GM18951 (cell line): ENCODE measurements at regions not wholly inside any gene's neighbourhood (a gene's known extent, or its start where the extent isn't known, plus 50 kb on each side); places are given as distances from the start of the nearest gene placed in this dataset.

Experiments
- POLR2A ChIP-seq: IDR thresholded peaks from 4 replicates; pipeline ENCODE4 v1.6.1; 2011; ENCODE audit warnings: mild to moderate bottlenecking; ENCODE audit not compliant: insufficient read length, insufficient read depth; ENCODE audit errors: extremely low read depth
- in situ Hi-C: fragments of 300-500 bp; cut with MboI; formaldehyde crosslinking; loops from one replicate; pipeline ENCODE4 v1.12.0; 2022; ENCODE audit warnings: low sequenced_read_pairs, mixed read lengths, inconsistent platforms; ENCODE audit not compliant: unreplicated experiment

DNA sequence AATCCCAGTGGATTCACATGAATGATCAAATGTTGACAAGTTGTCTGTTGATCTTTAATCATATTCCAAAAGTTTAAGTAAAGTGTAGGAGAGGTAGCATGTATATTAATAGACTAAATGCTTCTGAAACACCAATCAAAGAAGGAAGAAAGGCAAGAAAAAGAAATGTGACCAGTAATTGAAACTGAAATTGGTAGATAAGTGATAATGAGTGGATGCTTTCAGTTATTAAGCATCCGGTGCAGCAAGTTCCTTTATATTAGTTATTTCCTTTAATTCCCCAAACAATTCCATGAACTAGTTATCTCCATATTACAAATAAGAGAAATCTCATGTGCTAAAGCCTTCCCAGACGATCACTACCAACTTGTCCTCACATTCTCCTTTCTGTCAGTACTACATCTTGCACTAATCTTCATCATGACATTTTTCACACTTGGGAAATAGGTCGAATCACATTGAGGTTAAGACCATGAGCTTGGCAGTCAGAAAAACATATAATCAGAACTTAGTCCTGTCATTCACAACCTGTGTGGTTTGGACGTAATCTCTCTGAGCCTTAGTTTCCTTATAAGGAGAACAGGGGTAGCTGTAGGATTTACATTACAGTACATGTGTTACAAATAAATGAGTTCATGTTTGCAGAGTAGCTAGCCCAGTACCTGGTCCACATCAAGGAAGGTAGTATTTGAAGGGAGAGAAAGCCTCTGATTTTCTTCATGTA is 182.1 kb downstream of the NOL4 start:
- no peak for TF ChIP-seq POLR2A
- in situ Hi-C loops: no loop called here

DNA sequence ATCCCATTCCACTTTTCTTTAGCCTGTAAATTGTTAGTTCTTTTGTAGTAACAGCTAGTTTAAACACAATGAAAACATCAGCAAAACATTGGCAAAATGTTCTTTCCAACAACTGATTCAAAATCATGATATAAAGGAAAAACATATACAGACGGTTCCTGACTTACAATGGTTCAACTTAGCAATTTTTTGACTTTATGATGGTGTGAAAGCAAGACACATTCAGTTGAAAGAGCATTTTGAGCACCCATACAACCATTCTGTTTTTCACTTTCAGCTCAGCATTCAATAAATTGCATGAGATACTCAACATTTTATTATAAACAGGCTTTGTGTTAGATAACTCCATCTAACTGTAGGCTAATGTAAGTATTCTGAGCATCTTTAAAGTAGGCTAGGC is 185.1 kb downstream of the NOL4 start:
- TF ChIP-seq POLR2A: no peak
- in situ Hi-C loops: no loop called here

DNA sequence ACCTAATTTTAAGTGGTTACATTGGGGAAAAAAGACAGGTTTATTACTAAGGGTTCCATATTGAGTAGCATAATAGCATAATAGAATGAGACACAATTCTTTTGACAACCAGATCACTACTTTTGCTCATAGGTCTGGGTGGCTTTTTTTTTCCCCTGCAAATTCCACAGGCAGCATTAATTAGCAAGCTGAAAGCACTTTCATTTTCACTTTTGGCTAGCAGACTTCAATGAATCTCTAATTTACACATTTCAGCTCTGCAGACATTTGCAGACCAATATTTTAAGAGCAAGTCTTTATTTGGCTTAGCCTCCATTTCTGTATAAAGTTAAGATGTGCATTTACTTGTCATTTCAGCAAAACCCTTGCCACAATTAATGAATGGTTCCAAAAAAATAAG is 185.5 kb downstream of the NOL4 start:
- no peak for TF ChIP-seq POLR2A
- in situ Hi-C loops: no loop called here

DNA sequence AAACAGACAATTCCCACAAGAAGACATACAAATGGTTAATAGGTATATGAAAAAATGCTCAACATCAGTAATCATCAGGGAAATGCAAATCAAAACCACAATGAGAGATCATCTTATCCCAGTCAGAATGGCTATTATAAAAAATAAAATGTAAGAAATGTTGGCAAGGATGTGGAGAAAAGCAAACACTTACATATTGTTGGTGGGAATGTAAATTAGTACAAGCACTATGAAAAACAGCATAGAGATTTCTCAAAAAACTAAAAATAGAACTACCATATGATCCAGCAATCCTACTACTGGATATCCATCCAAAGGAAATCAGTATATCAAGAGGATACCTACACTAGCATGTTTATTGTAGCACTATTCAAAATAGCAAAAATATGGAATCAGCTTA is 186.6 kb downstream of the NOL4 start:
- in situ Hi-C loops: no loop called here
- no peak for TF ChIP-seq POLR2A

DNA sequence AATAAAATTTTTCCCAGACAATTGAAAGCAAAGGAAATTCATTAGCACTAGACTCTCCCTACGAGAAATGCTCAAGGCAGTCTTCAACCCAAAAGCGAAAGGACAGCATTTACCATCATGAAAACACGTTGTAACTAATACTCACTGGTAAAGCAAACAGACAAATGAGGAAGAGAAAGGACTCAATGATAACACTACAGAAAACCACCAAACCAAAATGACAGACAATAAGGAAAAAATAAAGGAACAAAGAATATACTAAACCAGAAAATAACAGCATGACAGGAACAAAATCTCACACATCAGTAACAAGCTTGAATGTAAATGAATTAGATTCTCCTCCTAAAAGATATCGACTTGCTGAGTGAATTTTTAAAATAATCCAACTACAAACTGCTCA is 190.7 kb downstream of the NOL4 start:
- in situ Hi-C loops: no loop called here

DNA sequence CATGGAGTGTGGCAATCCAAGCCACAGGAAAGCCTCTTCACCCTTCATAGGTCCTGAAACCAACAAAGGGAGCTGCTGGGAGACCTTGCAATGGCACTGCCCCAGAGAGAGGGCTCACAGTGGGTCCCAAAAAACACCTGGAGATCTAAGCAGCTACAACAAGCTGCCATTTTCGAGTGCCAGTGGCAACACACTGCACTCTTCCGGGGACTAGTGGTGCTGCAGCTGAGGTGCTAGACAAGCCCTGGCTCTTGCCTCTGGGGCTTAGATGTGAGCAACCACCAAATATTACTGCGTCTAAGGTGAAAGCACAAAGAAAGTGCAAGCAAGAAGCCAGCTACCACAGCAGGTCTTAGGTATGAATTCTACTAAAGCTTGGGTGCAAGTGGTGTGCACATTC is 192.9 kb downstream of the NOL4 start:
- no peak for TF ChIP-seq POLR2A
- in situ Hi-C loops: no loop called here

More for the DNA sequence above, 190.7 kb downstream of the NOL4 start:
- TF ChIP-seq POLR2A: no peak

DNA sequence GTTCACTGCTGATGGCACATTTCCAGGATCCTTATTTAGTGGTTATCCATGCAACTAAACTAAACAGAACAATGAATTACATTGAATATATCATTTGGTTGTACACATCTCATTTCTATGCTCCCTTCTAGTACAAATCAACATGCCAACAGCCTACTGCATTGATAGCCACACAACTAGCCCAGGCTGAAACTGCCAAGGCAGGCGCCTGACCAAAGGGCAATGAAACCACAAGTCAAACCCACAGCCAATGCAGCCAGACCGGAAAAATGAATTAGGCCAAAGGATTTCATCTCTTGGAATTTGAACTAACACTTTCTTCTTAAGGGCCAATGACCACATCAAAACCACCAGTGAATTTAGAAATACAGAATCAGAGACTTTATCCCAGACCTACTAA is 196.4 kb downstream of the NOL4 start:
- no peak for TF ChIP-seq POLR2A
- in situ Hi-C loops: no loop called here

DNA sequence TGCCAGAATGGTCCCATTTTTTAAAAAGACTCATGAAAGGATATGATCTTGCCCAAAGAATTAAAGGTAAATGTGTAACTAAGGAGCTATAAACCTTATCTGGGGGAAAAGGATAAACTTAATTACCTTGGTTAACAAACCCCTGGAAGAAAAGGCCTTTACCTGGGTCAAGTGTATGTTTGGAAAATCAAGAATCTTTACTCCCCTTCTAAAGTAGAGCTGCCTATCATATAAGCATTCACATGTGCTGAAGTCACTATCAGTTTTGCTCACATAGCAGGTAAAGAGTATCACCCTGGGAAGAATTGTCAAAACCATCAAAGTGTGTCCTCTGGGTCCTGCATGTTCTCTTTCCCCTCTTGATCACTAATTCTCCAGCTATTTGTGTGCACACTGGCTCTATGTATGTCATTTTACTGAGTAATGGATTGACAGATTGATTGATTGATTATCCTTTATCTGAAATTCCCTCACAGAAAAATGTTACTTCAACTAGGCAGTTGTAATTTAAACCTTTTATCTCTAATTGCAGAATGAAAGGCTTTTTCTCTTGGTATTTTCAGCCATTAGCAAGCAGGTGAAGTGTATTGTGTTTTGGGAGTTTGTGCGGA is 199.4 kb downstream of the NOL4 start:
- TF ChIP-seq POLR2A: no peak
- in situ Hi-C loops: no loop called here

DNA sequence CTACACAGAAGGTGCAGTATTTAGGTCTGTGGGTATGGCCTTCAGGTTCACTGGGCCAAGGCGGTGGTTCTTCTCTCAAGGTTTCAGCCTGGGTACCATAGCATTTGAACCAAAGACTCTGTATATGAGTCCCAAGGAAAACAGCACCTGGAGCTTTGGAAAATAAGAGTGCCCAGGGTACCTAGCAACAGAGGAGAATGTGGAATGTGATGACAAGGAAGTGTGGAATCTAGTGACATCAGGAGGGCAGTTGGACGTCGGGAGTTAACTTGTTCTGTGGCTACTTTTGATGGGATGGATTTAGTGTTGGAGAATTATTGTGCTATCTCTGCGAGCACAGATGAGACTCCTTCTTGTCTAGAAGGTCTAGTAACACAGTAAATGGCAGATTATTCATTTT is 201.2 kb downstream of the NOL4 start:
- in situ Hi-C loops: no loop called here
- no peak for TF ChIP-seq POLR2A

DNA sequence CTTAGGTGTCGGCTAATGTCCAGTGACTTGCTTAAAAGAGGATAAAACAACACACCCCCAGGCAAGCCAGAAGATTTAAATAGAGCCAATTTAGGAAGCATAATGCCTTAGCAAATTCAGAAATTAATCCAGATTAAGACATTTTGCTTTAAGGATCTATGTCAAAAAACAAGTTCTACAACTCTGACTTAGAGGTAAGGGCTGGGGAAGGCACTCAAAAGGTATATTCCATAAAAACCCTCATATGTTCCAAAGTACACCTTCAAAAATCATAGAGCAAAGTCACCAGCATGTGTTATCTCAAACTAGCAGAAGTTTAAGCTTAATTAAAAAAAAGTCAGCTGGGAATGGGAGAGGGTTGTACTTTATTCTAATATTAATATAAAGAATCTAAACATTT is 206.4 kb downstream of the NOL4 start:
- in situ Hi-C loops: no loop called here
- no peak for TF ChIP-seq POLR2A

DNA sequence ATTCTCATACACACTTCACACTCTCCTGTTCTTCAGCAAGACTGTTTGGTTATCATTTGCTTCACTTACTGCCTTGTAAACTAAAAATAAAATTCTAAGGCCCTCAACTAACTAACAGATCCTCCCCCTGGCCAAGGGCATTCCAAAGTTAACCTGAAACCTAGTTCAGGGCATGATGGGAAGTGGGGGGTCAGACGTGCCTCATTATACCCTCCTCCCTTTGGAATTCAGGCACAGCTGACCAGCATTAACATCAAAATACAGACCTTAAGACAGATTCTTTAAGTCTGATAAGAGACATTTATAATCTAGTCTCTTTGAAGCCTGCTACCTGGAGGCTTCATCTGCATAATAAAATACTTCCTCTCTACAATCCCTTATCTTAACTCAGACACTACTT is 221.0 kb downstream of the NOL4 start:
- in situ Hi-C loops: no loop called here
- TF ChIP-seq POLR2A: no peak

DNA sequence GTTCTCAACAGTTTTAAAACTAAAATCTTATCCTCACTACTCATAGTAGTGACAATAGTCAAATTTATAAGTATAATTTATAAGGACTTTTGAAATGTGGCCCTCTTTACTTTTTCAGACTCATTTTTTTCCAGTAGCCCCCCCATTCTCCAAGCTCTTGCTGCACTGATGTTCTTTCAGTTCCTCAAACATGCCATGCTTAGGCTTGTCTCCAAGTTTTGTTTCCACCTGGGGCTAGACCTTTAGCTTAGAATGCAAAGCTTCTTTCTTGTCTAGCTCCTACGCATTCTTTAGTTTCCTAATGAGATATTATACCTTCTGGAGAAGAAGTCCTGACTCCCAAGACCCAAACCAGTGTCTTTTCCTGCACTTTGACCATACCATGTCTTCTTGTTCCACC is 222.6 kb downstream of the NOL4 start:
- in situ Hi-C loops: no loop called here
- TF ChIP-seq POLR2A: no peak

DNA sequence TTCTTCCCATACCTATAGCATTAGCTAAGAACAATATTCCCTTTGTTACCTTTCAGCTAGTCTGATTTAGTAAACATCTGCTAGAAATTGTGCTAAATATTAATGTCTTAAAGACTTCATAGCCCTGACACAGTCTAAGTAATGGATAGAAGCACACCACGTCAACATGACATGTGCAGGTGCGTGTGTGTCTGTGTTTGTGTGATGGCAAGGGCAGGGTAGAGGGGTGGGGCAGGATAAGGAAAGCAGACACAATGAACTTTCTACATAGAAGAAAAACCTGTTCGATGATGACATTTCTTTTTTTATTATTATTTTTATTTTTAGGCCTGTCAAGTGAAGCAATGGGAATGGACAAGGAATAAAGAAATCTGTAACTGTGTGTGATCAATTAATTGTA is 223.3 kb downstream of the NOL4 start:
- in situ Hi-C loops: no loop called here
- TF ChIP-seq POLR2A: no peak

DNA sequence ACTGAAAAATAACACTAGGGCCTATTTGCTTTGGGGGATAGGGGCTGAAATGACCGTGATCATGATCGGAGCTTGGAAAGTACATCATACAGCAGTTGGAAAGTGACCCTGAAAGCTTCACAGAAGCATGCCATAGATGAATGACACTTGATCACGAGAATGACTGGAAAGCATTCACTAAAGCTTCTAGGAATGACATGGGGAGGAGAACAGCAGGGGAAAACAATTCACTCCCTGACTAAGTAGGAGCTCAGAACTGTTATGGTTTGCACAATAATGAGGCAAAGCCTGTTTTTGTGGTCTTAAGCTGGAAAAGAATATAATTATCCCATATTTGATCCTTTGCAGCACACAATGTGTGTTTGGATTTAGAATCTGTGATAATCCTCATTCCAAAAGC is 237.5 kb downstream of the NOL4 start:
- TF ChIP-seq POLR2A: no peak
- in situ Hi-C loops: no loop called here
